ENCODE measurements at regions not wholly inside any gene's neighbourhood (a gene's known extent, or its start where the extent isn't known, plus 50 kb on each side); places are given as distances from the start of the nearest gene placed in this dataset.

- TF ChIP-seq REPIN1 (CRISPR knock-in tag; IDR thresholded peaks at IDR 0.05; ENCODE audit: borderline replicate concordance, low read depth) (no peak), ZNF580 (CRISPR knock-in tag; IDR thresholded peaks at IDR 0.05; ENCODE audit: borderline replicate concordance, low read depth) (no peak), HNRNPUL1 (IDR thresholded peaks at IDR 0.05; ENCODE audit: low read depth, low read length) (no peak), PRDM4 (CRISPR knock-in tag; IDR thresholded peaks at IDR 0.05; ENCODE audit: borderline replicate concordance) (no peak), ZBTB26 (CRISPR knock-in tag; IDR thresholded peaks at IDR 0.05; ENCODE audit: borderline replicate concordance) (no peak), ZFP1 (CRISPR knock-in tag; IDR thresholded peaks at IDR 0.05) (no peak), ATF6 (CRISPR knock-in tag; conservative IDR thresholded peaks at IDR 0.05) (no peak), ZNF639 (CRISPR knock-in tag; conservative IDR thresholded peaks at IDR 0.05) (no peak)
These were observed 65.1 kb upstream of the PTCH1 start for GRCh38 chr9:95581900-95582299.

Measured in HepG2 (cell line).